ENCODE measurements at regions not wholly inside any gene's neighbourhood (a gene's known extent, or its start where the extent isn't known, plus 50 kb on each side); places are given as distances from the start of the nearest gene placed in this dataset.

DNA sequence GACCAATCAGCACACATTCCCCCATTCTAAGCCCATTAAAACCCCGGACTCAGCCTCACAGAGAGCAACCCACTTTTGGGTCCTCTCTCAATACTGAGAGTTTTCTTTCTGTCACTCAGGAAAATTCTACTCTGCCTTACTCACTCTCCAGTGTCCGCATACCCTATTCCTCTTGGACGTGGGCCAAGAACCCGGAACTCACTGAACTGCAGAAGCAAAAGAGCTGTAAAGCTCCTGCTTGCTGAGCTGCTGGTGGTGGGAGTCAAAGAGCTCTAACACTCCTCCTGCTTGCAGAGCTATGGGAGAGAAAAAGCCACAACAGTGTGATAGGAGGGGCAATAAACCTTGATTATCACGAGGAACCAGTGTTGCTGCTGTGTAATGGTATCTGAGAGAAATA is 386.9 kb downstream of the POM121L12 start:
- Histone ChIP-seq H3K4me3 (no peak overlapping the region), H3K27me3 (no peaks in the 10 kb centered on the region), H3K27ac (no peak overlapping the region), H3K4me1 (ENCODE audit: insufficient read depth) (no peaks in the 10 kb centered on the region), H3K36me3 (no peaks in the 10 kb centered on the region), H3K9me3 (no peaks in the 10 kb centered on the region)
- 32 to 41% (median 39%) methylated on average over 5 of the region's 5 CpGs for WGBS, 3 donors
- DNase-seq: no peak
- intact Hi-C loops (cut with DNase I): no loop called here
- TF ChIP-seq POLR2A (IDR thresholded peaks at IDR 0.05) (no peak), EP300 (IDR thresholded peaks at IDR 0.05) (no peak)
- TF ChIP-seq, protein P1, sequence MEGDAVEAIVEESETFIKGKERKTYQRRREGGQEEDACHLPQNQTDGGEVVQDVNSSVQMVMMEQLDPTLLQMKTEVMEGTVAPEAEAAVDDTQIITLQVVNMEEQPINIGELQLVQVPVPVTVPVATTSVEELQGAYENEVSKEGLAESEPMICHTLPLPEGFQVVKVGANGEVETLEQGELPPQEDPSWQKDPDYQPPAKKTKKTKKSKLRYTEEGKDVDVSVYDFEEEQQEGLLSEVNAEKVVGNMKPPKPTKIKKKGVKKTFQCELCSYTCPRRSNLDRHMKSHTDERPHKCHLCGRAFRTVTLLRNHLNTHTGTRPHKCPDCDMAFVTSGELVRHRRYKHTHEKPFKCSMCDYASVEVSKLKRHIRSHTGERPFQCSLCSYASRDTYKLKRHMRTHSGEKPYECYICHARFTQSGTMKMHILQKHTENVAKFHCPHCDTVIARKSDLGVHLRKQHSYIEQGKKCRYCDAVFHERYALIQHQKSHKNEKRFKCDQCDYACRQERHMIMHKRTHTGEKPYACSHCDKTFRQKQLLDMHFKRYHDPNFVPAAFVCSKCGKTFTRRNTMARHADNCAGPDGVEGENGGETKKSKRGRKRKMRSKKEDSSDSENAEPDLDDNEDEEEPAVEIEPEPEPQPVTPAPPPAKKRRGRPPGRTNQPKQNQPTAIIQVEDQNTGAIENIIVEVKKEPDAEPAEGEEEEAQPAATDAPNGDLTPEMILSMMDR (IDR thresholded peaks at IDR 0.05): no peak

DNA sequence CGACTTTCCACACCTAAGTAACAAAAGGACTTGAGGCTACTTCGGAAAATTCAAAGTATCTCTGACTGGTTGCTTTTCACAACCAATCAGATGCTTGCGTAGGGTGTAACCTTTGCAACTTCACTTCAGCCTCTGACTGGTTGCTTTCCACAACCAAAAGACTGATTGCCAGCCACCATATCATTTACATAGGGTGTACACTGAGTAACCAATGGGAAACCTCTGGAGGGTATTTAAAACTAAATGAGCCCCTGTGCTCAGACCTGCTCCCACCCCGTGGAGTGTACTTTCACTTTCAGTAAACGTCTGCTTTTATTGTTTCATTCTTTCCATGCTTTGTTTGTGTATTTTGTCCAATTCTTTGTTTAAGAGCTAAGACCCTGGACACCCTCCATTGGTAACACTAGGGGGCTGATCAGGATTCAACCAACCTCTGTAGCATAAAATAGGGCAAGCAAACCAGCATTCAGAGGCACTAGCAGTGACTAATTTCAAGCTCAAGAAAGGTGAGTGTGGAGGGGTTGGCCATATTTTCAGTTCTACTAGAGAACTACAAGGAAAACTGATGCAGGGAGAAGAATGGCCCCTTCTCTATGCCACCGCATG is 390.8 kb downstream of the POM121L12 start:
- H3K27me3 ChIP-seq: no peaks in the 10 kb centered on the region
- no peak for TF ChIP-seq POLR2A (IDR thresholded peaks at IDR 0.05)
- TF ChIP-seq, protein P1 (IDR thresholded peaks at IDR 0.05): no peak
- no peak for TF ChIP-seq EP300 (IDR thresholded peaks at IDR 0.05)
- 72 to 78% (median 75%) methylated on average over 6 of the region's 6 CpGs for WGBS, 3 donors

DNA sequence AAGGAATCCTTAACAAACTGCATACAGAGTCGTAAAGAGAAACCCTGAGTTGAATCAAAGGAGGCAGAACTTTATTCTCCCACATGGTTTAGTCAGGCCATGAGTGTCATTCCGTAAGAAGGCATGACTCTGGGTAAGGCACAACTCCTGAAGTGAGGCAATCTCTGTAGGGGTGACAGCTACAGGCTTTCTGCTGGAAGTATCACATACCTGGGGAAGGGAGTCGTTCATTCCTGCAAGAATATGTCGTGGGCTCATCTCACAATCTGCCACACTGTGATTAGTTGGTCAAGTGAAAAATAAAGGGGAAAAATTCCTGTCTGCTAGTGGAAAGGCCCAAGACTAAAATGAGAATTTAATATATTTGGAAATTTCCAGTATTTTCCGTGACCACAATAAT is 392.6 kb downstream of the POM121L12 start:
- TF ChIP-seq, protein P1 (IDR thresholded peaks at IDR 0.05): no peak
- 86 to 88% (median 87%) methylated on average over 5 of the region's 5 CpGs for WGBS, 3 donors
- H3K27ac ChIP-seq: no peak overlapping the region

More for the DNA sequence above, 390.8 kb downstream of the POM121L12 start:
- H3K9me3 ChIP-seq: no peaks in the 10 kb centered on the region
- DNase-seq: no peak
- no peak overlapping the region for H3K27ac ChIP-seq
- H3K36me3 ChIP-seq: no peaks in the 10 kb centered on the region
- H3K4me3 ChIP-seq: no peak overlapping the region
- intact Hi-C loops (cut with DNase I): no loop called here
- no peaks in the 10 kb centered on the region for H3K4me1 ChIP-seq (ENCODE audit: insufficient read depth)

DNA sequence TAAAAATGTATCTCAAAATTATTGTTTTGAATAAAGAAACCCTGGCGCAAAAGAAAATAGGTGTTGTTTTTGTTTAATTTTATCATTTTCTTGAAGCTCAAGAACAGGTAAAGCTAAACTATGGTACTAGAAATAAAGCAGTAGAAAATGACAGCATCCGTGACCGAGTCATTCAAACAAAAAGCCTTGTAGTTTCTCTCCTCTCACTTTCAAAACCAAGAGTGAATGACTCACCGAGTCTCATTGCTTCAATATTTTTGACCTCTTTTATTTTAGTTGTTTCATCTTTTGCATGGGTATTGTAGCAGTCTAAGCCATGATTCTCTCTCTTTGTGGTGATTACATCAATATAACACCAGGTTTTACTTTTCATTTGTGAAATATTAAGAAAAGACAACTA is 396.5 kb downstream of the POM121L12 start:
- no peaks in the 10 kb centered on the region for H3K9me3 ChIP-seq
- TF ChIP-seq POLR2A (IDR thresholded peaks at IDR 0.05): no peak
- TF ChIP-seq, protein P1 (IDR thresholded peaks at IDR 0.05): no peak
- TF ChIP-seq EP300 (IDR thresholded peaks at IDR 0.05): no peak
- H3K4me1 ChIP-seq (ENCODE audit: insufficient read depth): no peaks in the 10 kb centered on the region
- intact Hi-C loops (cut with DNase I): loop anchor here in 1 of 4 donors (5.0 kb wide), 1 partner anchor 1200 kb away; no protein-coding TSS in a partner anchor
- H3K27ac ChIP-seq: no peak overlapping the region
- no peaks in the 10 kb centered on the region for H3K36me3 ChIP-seq
- no peak for DNase-seq
- 92 to 94% (median 94%) methylated on average over 4 of the region's 4 CpGs for WGBS, 3 donors
- H3K4me3 ChIP-seq: no peak overlapping the region
- H3K27me3 ChIP-seq: no peaks in the 10 kb centered on the region

More for the DNA sequence above, 392.6 kb downstream of the POM121L12 start:
- no peaks in the 10 kb centered on the region for H3K4me1 ChIP-seq (ENCODE audit: insufficient read depth)
- no peak for DNase-seq
- H3K9me3 ChIP-seq: no peaks in the 10 kb centered on the region
- no peaks in the 10 kb centered on the region for H3K36me3 ChIP-seq
- intact Hi-C loops (cut with DNase I): no loop called here
- no peak overlapping the region for H3K4me3 ChIP-seq
- no peaks in the 10 kb centered on the region for H3K27me3 ChIP-seq
